GM21515 (cell line): ENCODE measurements at regions not wholly inside any gene's neighbourhood (a gene's known extent, or its start where the extent isn't known, plus 50 kb on each side); places are given as distances from the start of the nearest gene placed in this dataset.
"Not testable (repeated sequence)": the region's sequence is repeated elsewhere in the genome, so short reads cannot be mapped to it uniquely, and the experiment has no call there.

Experiments
- ATAC-seq: cut with Tn5 transposase; IDR thresholded peaks from one replicate; pipeline ENCODE4 v1.9.1; 2021; ENCODE audit not compliant: unreplicated experiment

GRCh38 chr1:185409345-185409744 is 92.3 kb upstream of the IVNS1ABP start:
- no peak for ATAC-seq

DNA sequence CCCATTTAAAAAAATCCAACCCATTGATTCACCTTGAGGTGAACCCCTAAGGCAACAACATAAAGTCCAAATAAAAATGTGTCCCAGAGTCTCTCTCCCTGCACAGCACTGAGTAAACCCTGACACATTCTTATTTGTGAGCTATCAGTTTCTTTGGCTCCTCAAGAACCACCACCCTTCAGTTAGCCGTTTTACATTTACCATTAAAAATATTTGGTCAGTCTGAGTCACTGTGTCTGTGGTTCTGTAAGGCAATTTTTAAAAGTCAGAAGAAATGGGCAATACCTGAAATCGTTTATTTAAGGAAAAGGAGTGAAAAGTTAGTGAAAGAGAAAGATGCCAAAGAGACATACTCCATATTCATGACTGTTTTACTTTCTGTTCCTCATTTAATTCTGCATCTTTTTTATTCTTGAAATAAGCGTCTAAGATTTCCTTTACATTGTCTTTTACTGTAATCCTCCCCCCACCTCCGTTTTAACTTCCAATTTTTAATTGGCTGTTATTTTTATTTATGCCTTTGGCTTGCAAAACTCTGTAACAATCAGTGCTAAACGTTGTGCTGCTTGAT is 91.7 kb upstream of the IVNS1ABP start:
- ATAC-seq, result no peak

DNA sequence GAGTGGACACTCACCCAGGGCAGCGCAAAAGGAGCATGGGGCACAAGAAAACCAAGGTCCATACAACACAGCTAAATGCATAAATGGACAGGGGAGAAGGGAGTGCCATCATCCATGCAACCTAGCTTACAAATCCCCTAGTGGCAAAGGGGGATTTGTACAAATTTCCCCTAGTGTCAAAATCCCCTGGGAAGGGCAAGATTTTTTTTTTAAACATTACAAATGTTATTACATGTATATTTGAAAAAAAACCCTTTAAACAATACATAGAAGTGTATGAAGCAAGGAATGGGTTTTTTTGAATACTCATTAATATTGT is 89.6 kb upstream of the IVNS1ABP start:
- ATAC-seq, result no peak

DNA sequence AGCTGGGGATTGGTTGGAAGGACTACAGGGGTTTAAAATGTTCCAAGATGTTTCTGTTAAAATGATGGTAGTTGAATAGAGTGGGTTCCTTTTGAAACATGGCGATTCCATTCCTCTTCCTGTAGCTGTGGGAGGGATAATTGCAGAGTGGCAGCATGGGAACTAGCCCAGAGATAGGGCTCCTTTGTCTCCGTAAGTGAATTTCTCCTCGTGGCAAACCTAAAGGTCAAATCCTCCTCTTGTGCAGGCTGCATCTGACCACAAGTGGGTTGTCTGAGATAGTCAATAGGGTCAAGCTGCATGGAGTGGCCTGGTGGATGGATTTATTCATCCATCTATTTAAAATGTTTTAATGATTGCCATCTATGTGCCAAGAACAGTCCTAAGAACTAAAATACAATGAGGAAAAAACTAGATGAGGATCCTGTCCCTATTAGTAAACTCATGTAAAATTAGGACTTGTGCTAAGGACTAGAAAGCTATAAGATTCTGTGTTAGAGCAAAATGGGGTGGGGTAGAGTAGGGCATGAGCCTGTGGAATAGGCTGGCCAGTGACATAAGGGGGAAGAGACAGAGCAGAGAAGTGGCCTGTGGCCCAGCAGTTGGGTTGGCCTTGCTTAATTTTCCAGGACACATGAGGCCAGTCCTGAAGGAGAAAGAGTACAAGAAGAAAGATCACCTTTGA is 89.1 kb upstream of the IVNS1ABP start:
- no peak for ATAC-seq

- no peak for ATAC-seq
These were observed 88.0 kb upstream of the IVNS1ABP start for GRCh38 chr1:185404907-185405568.

- ATAC-seq, result no peak
These were observed 87.2 kb upstream of the IVNS1ABP start for GRCh38 chr1:185404291-185404690.

- no peak for ATAC-seq
These were observed 85.9 kb upstream of the IVNS1ABP start for GRCh38 chr1:185402930-185403329.

GRCh38 chr1:185401019-185401418 is 84.0 kb upstream of the IVNS1ABP start:
- no peak for ATAC-seq

GRCh38 chr1:185400052-185400451 is 83.0 kb upstream of the IVNS1ABP start:
- no peak for ATAC-seq

DNA sequence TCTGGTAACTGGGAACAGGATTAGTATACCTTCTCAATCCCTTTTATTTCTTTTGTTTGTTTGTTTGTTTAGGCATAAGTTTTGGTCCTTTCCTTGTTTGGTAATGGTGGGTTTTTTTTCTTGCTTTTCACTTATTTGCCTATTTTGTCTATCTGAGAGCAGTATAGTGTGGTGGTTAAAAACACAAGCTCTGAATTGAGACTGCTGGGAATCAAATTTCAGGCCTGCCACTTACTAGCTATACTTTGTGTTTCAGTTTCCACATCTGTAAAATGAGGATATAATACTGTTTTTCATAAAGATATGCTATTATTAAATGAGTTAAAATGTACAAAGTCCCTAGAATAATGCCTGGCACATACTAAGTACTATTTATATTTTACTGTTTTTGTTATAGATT is 81.6 kb upstream of the IVNS1ABP start:
- peak; percentile 71 for ATAC-seq

- ATAC-seq, result no peak
These were observed 81.0 kb upstream of the IVNS1ABP start for GRCh38 chr1:185398022-185398421.

- ATAC-seq, result no peak
These were observed 80.1 kb upstream of the IVNS1ABP start for GRCh38 chr1:185397183-185397582.

DNA sequence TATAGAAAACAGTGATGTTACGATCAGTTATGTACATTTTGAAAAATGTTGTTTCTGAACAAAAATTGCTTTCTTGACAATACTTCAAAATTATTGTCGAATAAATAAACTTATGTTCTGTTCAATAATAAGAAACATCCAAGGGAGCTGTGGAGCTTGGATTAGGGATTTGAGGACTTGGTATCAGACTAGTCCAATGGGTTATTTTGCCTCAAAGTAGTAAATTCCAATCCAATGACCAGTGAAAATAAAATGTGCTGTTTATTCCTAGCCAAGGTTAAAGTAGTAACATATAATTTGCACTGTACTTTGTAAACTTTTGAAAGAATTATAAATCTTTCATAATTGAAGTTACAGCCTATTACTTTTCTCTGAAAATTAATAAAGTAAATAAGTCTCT is 79.1 kb upstream of the IVNS1ABP start:
- ATAC-seq, result no peak

DNA sequence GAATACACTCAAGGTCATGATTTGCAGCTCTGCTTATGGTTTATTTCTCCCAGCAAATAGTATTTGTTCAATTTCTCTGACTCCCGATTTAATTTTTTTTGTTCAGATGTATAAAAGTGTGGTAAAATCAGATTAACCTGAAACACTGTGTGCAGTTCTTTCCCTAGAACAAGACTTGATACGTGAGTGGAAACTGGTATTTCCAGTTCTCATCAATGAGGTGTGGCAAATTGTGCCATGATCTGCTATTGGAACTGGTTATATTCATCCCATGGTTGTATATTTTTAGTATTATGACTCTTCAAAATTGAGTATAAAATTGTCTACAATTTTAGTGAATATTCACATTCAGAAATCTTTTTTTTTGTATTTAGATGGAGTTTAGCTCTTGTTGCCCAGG is 76.8 kb upstream of the IVNS1ABP start:
- no peak for ATAC-seq

GRCh38 chr1:185393205-185393604 is 76.2 kb upstream of the IVNS1ABP start:
- ATAC-seq, result no peak

- ATAC-seq, result no peak
These were observed 71.8 kb upstream of the IVNS1ABP start for GRCh38 chr1:185388815-185389214.

DNA sequence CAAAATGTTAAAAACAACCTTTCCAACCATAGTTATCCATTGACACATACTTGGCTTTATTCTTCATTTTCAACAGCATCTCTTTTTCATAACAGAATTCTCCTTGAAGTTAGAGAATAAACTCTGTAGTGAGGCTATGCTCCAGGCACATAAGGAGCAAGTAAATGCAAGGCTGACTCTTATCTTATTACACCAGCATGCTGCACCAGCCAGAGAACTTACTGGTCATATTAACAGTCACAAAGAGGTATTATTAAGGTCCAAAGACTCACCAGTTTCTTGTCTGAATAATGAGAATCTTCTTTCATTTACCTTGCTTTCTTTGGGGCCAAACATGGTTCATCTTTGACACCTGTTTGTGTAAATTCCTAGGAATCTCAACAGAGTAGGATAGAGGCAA is 71.3 kb upstream of the IVNS1ABP start:
- no peak for ATAC-seq

GRCh38 chr1:185385991-185386390 is 68.9 kb upstream of the IVNS1ABP start:
- no peak for ATAC-seq

GRCh38 chr1:185383805-185384204 is 66.8 kb upstream of the IVNS1ABP start:
- ATAC-seq, result not testable (repeated sequence)

GRCh38 chr1:185377831-185378230 is 60.8 kb upstream of the IVNS1ABP start:
- ATAC-seq, result no peak

- no peak for ATAC-seq
These were observed 60.0 kb upstream of the IVNS1ABP start for GRCh38 chr1:185376840-185377635.

DNA sequence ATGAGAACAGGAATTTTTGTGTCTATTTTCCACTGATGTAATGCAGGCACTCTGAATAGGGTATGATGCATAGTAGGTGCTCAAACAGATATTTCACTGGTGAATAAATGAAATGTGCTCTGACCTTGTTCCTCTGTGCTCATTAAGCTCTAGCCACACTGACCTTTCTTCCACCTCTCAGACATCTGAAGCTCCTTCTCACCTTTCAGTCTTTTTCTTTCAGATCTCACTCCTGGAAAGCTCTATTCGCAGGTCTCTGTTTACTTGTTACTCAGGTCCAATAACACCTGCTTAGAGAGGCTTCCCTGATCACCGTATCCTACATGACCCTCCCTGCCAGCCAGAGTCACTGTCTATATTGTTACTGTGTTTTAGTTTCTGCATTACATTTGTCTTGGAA is 59.2 kb upstream of the IVNS1ABP start:
- ATAC-seq, result no peak
